ENCODE measurements at regions not wholly inside any gene's neighbourhood (a gene's known extent, or its start where the extent isn't known, plus 50 kb on each side); places are given as distances from the start of the nearest gene placed in this dataset.

DNA sequence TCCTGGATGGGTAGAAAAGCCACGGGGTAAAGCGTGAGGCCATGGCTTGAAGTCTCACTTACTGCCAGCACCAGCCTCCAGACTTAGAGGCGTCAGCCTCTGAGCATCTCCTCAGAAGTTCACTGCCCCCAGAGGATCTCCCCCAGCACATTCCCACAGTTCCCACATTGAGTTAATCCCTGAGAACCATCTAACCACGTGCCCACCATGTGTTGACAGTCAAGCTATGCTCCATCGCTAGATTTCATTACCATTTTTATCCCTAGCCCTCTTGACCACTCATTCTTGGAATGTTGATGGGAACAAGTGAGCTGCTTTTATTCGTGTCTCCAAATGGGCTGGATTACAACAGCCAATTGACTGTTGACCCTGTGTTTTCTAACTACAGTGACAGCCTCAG, 283.3 kb upstream of the IRX1 start:
- no peak for DNase-seq (ENCODE audit: low read depth in 2 of 2)
- TF ChIP-seq, protein P1, sequence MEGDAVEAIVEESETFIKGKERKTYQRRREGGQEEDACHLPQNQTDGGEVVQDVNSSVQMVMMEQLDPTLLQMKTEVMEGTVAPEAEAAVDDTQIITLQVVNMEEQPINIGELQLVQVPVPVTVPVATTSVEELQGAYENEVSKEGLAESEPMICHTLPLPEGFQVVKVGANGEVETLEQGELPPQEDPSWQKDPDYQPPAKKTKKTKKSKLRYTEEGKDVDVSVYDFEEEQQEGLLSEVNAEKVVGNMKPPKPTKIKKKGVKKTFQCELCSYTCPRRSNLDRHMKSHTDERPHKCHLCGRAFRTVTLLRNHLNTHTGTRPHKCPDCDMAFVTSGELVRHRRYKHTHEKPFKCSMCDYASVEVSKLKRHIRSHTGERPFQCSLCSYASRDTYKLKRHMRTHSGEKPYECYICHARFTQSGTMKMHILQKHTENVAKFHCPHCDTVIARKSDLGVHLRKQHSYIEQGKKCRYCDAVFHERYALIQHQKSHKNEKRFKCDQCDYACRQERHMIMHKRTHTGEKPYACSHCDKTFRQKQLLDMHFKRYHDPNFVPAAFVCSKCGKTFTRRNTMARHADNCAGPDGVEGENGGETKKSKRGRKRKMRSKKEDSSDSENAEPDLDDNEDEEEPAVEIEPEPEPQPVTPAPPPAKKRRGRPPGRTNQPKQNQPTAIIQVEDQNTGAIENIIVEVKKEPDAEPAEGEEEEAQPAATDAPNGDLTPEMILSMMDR (IDR thresholded peaks at IDR 0.05; ENCODE audit: low read depth, low read length) = no peak
- no peak overlapping the region for H3K4me3 ChIP-seq (replicated peaks in 1 of 2; ENCODE audit: low read depth in 2 of 2, low read length in 2 of 2)

- H3K4me3 ChIP-seq (replicated peaks in 1 of 2; ENCODE audit: low read depth in 2 of 2, low read length in 2 of 2) = no peak overlapping the region
- TF ChIP-seq, protein P1 (IDR thresholded peaks at IDR 0.05; ENCODE audit: low read depth, low read length) = no peak
- no peak for DNase-seq (ENCODE audit: low read depth in 2 of 2)
These were observed 284.2 kb upstream of the IRX1 start for GRCh38 chr5:3311433-3311832.

GRCh38 chr5:3310541-3311261, 284.9 kb upstream of the IRX1 start:
- TF ChIP-seq, protein P1 (IDR thresholded peaks at IDR 0.05; ENCODE audit: low read depth, low read length) = no peak
- DNase-seq (ENCODE audit: low read depth in 2 of 2) = peak in 1 of 2 donors; percentile 40
- H3K4me3 ChIP-seq (replicated peaks in 1 of 2; ENCODE audit: low read depth in 2 of 2, low read length in 2 of 2) = no peak overlapping the region

- no peak for DNase-seq (ENCODE audit: low read depth in 2 of 2)
- no peak overlapping the region for H3K4me3 ChIP-seq (replicated peaks in 1 of 2; ENCODE audit: low read depth in 2 of 2, low read length in 2 of 2)
- TF ChIP-seq, protein P1 (IDR thresholded peaks at IDR 0.05; ENCODE audit: low read depth, low read length) = no peak
These were observed 286.1 kb upstream of the IRX1 start for GRCh38 chr5:3309538-3309937.

- TF ChIP-seq, protein P1 (IDR thresholded peaks at IDR 0.05; ENCODE audit: low read depth, low read length) = no peak
- no peak for DNase-seq (ENCODE audit: low read depth in 2 of 2)
These were observed 287.5 kb upstream of the IRX1 start for GRCh38 chr5:3307982-3308621.

DNA sequence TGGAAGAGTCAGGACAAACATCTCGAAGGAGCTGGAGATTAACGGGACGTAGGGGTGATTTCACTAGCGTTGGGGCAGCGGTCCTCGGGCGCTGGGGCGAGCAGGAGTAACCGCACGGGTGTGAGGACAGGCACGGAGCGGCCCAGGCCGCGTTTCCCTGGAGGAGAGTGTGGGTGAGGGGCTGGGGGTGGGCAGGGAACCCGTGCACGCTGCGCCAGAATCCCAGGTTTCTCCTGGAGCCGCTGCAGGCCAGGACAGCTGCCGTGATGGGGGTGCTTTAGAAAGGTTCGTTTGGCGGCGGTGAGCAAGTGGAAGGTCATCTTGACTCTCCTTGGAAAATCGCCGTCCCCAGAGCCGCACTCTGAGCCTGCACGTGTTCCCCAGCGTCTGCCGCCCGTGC, 290.2 kb upstream of the IRX1 start:
- TF ChIP-seq, protein P1 (IDR thresholded peaks at IDR 0.05; ENCODE audit: low read depth, low read length) = no peak
- DNase-seq (ENCODE audit: low read depth in 2 of 2) = no peak

More at GRCh38 chr5:3307982-3308621, 287.5 kb upstream of the IRX1 start:
- no peak overlapping the region for H3K4me3 ChIP-seq (replicated peaks in 1 of 2; ENCODE audit: low read depth in 2 of 2, low read length in 2 of 2)

More for the DNA sequence above, 290.2 kb upstream of the IRX1 start:
- H3K4me3 ChIP-seq (replicated peaks in 1 of 2; ENCODE audit: low read depth in 2 of 2, low read length in 2 of 2) = no peak overlapping the region

Measured in cardiac fibroblast (primary cell).